DOHH2 (cell line): ENCODE measurements at regions not wholly inside any gene's neighbourhood (a gene's known extent, or its start where the extent isn't known, plus 50 kb on each side); places are given as distances from the start of the nearest gene placed in this dataset.

Experiments
- CTCF ChIP-seq: fragments of 200-600 bp; sonication (generic); IDR thresholded peaks from one replicate; pipeline ENCODE4 v1.5.1; 2014; ENCODE audit warnings: antibody characterized with exemption, mild to moderate bottlenecking, low read depth, low read length; ENCODE audit not compliant: poor library complexity, severe bottlenecking
- EZH2phosphoT487 ChIP-seq: fragments of 200-600 bp; sonication (generic); IDR thresholded peaks from 2 replicates; pipeline ENCODE4 v1.6.1; 2017; ENCODE audit warnings: borderline replicate concordance, mild to moderate bottlenecking, antibody characterized with exemption, low read length, moderate library complexity, mixed read lengths

- TF ChIP-seq CTCF (no peak), EZH2phosphoT487 (no peak)
Measured at GRCh38 chr2:6754419-6754818, 111.3 kb downstream of the CMPK2 start.
